ENCODE measurements at regions not wholly inside any gene's neighbourhood (a gene's known extent, or its start where the extent isn't known, plus 50 kb on each side); places are given as distances from the start of the nearest gene placed in this dataset.

GRCh38 chr11:112542479-112542878 lies 281.8 kb upstream of the PLET1 start:
- peaks cover 17% of the 10 kb centered on the region for H3K4me1 Mint-ChIP-seq
- H3K27me3 Mint-ChIP-seq (ENCODE audit: low read depth): peaks cover 11% of the 10 kb centered on the region
- no peak for ATAC-seq
- ChIA-PET POLR2A (no interaction called here), CTCF (interaction anchor here (1.0 kb wide), 1 partner anchor 13 kb away, joined by 7 read pairs; no protein-coding TSS in a partner anchor)
- peaks cover 18% of the 10 kb centered on the region for H3K36me3 Mint-ChIP-seq
- H3K9me3 Mint-ChIP-seq: peaks cover 30% of the 10 kb centered on the region
- H3K4me3 Mint-ChIP-seq: no peak overlapping the region
- DNase-seq (ENCODE audit: low spot score): no peak
- TF ChIP-seq JUN (CRISPR knock-in tag; IDR thresholded peaks at IDR 0.05): no peak
- no peak for TF ChIP-seq E2F4 (CRISPR knock-in tag; IDR thresholded peaks at IDR 0.05; ENCODE audit: borderline replicate concordance, low read depth)
- no peak overlapping the region for H3K27ac Mint-ChIP-seq

GRCh38 chr11:112543390-112543789 lies 282.7 kb upstream of the PLET1 start:
- Mint-ChIP-seq H3K4me1 (peaks cover 17% of the 10 kb centered on the region), H3K27ac (no peak overlapping the region), H3K36me3 (peaks cover 18% of the 10 kb centered on the region), H3K4me3 (no peak overlapping the region), H3K9me3 (peaks cover 30% of the 10 kb centered on the region), H3K27me3 (ENCODE audit: low read depth) (peaks cover 11% of the 10 kb centered on the region)
- DNase-seq (ENCODE audit: low spot score) (no peak), ATAC-seq (no peak)
- ChIA-PET POLR2A (no interaction called here), CTCF (interaction anchor here (1.0 to 4.5 kb wide), 2 partner anchors 12 to 89 kb away, joined by 3 to 38 read pairs; no protein-coding TSS in a partner anchor)
- TF ChIP-seq, protein P1, sequence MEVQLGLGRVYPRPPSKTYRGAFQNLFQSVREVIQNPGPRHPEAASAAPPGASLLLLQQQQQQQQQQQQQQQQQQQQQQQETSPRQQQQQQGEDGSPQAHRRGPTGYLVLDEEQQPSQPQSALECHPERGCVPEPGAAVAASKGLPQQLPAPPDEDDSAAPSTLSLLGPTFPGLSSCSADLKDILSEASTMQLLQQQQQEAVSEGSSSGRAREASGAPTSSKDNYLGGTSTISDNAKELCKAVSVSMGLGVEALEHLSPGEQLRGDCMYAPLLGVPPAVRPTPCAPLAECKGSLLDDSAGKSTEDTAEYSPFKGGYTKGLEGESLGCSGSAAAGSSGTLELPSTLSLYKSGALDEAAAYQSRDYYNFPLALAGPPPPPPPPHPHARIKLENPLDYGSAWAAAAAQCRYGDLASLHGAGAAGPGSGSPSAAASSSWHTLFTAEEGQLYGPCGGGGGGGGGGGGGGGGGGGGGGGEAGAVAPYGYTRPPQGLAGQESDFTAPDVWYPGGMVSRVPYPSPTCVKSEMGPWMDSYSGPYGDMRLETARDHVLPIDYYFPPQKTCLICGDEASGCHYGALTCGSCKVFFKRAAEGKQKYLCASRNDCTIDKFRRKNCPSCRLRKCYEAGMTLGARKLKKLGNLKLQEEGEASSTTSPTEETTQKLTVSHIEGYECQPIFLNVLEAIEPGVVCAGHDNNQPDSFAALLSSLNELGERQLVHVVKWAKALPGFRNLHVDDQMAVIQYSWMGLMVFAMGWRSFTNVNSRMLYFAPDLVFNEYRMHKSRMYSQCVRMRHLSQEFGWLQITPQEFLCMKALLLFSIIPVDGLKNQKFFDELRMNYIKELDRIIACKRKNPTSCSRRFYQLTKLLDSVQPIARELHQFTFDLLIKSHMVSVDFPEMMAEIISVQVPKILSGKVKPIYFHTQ (CRISPR knock-in tag; IDR thresholded peaks at IDR 0.05): no peak
- no peak for TF ChIP-seq ARID4B (CRISPR knock-in tag; IDR thresholded peaks at IDR 0.05; ENCODE audit: borderline replicate concordance)
- TF ChIP-seq HMGA2 (CRISPR knock-in tag; IDR thresholded peaks at IDR 0.05): no peak
- no peak for TF ChIP-seq ZNF416 (CRISPR knock-in tag; IDR thresholded peaks at IDR 0.05)
- TF ChIP-seq, protein P2, sequence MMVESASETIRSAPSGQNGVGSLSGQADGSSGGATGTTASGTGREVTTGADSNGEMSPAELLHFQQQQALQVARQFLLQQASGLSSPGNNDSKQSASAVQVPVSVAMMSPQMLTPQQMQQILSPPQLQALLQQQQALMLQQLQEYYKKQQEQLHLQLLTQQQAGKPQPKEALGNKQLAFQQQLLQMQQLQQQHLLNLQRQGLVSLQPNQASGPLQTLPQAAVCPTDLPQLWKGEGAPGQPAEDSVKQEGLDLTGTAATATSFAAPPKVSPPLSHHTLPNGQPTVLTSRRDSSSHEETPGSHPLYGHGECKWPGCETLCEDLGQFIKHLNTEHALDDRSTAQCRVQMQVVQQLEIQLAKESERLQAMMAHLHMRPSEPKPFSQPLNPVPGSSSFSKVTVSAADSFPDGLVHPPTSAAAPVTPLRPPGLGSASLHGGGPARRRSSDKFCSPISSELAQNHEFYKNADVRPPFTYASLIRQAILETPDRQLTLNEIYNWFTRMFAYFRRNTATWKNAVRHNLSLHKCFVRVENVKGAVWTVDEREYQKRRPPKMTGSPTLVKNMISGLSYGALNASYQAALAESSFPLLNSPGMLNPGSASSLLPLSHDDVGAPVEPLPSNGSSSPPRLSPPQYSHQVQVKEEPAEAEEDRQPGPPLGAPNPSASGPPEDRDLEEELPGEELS (CRISPR knock-in tag; IDR thresholded peaks at IDR 0.05): no peak
- TF ChIP-seq, protein P3, sequence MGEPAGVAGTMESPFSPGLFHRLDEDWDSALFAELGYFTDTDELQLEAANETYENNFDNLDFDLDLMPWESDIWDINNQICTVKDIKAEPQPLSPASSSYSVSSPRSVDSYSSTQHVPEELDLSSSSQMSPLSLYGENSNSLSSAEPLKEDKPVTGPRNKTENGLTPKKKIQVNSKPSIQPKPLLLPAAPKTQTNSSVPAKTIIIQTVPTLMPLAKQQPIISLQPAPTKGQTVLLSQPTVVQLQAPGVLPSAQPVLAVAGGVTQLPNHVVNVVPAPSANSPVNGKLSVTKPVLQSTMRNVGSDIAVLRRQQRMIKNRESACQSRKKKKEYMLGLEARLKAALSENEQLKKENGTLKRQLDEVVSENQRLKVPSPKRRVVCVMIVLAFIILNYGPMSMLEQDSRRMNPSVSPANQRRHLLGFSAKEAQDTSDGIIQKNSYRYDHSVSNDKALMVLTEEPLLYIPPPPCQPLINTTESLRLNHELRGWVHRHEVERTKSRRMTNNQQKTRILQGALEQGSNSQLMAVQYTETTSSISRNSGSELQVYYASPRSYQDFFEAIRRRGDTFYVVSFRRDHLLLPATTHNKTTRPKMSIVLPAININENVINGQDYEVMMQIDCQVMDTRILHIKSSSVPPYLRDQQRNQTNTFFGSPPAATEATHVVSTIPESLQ (CRISPR knock-in tag; IDR thresholded peaks at IDR 0.05): no peak
- TF ChIP-seq ZBTB21 (CRISPR knock-in tag; IDR thresholded peaks at IDR 0.05; ENCODE audit: borderline replicate concordance): no peak
- TF ChIP-seq, protein P4, sequence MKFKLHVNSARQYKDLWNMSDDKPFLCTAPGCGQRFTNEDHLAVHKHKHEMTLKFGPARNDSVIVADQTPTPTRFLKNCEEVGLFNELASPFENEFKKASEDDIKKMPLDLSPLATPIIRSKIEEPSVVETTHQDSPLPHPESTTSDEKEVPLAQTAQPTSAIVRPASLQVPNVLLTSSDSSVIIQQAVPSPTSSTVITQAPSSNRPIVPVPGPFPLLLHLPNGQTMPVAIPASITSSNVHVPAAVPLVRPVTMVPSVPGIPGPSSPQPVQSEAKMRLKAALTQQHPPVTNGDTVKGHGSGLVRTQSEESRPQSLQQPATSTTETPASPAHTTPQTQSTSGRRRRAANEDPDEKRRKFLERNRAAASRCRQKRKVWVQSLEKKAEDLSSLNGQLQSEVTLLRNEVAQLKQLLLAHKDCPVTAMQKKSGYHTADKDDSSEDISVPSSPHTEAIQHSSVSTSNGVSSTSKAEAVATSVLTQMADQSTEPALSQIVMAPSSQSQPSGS (CRISPR knock-in tag; IDR thresholded peaks at IDR 0.05; ENCODE audit: borderline replicate concordance, low read depth): no peak
- TF ChIP-seq NR1H2 (CRISPR knock-in tag; IDR thresholded peaks at IDR 0.05): no peak
- TF ChIP-seq, protein P5, sequence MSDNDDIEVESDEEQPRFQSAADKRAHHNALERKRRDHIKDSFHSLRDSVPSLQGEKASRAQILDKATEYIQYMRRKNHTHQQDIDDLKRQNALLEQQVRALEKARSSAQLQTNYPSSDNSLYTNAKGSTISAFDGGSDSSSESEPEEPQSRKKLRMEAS (CRISPR knock-in tag; IDR thresholded peaks at IDR 0.05): no peak
- TF ChIP-seq, protein P6, sequence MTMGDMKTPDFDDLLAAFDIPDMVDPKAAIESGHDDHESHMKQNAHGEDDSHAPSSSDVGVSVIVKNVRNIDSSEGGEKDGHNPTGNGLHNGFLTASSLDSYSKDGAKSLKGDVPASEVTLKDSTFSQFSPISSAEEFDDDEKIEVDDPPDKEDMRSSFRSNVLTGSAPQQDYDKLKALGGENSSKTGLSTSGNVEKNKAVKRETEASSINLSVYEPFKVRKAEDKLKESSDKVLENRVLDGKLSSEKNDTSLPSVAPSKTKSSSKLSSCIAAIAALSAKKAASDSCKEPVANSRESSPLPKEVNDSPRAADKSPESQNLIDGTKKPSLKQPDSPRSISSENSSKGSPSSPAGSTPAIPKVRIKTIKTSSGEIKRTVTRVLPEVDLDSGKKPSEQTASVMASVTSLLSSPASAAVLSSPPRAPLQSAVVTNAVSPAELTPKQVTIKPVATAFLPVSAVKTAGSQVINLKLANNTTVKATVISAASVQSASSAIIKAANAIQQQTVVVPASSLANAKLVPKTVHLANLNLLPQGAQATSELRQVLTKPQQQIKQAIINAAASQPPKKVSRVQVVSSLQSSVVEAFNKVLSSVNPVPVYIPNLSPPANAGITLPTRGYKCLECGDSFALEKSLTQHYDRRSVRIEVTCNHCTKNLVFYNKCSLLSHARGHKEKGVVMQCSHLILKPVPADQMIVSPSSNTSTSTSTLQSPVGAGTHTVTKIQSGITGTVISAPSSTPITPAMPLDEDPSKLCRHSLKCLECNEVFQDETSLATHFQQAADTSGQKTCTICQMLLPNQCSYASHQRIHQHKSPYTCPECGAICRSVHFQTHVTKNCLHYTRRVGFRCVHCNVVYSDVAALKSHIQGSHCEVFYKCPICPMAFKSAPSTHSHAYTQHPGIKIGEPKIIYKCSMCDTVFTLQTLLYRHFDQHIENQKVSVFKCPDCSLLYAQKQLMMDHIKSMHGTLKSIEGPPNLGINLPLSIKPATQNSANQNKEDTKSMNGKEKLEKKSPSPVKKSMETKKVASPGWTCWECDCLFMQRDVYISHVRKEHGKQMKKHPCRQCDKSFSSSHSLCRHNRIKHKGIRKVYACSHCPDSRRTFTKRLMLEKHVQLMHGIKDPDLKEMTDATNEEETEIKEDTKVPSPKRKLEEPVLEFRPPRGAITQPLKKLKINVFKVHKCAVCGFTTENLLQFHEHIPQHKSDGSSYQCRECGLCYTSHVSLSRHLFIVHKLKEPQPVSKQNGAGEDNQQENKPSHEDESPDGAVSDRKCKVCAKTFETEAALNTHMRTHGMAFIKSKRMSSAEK (CRISPR knock-in tag; IDR thresholded peaks at IDR 0.05; ENCODE audit: borderline replicate concordance): no peak

Data from WTC11 (cell line).